ENCODE measurements at regions not wholly inside any gene's neighbourhood (a gene's known extent, or its start where the extent isn't known, plus 50 kb on each side); places are given as distances from the start of the nearest gene placed in this dataset.

DNA sequence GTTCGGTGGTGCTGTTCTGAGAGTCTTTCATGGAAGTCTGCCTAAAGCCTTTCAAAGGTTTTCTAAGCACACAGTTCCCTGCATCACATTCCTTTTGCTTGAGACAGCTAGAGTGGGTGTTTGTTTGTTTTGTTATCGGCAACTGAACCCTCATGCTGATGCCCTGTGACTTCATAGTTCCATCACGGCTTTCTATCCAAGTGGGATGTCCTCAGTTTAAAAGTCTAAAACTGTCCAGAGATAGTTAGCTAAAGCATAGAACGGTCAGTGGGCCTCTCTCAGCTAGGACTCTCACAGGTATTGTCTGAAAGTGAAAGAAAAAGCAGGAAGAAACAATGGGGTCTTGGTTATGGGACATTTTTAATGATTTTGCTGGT, 337.3 kb downstream of the OSR1 start:
- no peak for TF ChIP-seq POLR2AphosphoS5 (IDR thresholded peaks at IDR 0.05; ENCODE audit: low read depth)
- TF ChIP-seq, protein P1, sequence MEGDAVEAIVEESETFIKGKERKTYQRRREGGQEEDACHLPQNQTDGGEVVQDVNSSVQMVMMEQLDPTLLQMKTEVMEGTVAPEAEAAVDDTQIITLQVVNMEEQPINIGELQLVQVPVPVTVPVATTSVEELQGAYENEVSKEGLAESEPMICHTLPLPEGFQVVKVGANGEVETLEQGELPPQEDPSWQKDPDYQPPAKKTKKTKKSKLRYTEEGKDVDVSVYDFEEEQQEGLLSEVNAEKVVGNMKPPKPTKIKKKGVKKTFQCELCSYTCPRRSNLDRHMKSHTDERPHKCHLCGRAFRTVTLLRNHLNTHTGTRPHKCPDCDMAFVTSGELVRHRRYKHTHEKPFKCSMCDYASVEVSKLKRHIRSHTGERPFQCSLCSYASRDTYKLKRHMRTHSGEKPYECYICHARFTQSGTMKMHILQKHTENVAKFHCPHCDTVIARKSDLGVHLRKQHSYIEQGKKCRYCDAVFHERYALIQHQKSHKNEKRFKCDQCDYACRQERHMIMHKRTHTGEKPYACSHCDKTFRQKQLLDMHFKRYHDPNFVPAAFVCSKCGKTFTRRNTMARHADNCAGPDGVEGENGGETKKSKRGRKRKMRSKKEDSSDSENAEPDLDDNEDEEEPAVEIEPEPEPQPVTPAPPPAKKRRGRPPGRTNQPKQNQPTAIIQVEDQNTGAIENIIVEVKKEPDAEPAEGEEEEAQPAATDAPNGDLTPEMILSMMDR (IDR thresholded peaks at IDR 0.05; ENCODE audit: insufficient read depth, low read length), result no peak
- TF ChIP-seq, protein P2, sequence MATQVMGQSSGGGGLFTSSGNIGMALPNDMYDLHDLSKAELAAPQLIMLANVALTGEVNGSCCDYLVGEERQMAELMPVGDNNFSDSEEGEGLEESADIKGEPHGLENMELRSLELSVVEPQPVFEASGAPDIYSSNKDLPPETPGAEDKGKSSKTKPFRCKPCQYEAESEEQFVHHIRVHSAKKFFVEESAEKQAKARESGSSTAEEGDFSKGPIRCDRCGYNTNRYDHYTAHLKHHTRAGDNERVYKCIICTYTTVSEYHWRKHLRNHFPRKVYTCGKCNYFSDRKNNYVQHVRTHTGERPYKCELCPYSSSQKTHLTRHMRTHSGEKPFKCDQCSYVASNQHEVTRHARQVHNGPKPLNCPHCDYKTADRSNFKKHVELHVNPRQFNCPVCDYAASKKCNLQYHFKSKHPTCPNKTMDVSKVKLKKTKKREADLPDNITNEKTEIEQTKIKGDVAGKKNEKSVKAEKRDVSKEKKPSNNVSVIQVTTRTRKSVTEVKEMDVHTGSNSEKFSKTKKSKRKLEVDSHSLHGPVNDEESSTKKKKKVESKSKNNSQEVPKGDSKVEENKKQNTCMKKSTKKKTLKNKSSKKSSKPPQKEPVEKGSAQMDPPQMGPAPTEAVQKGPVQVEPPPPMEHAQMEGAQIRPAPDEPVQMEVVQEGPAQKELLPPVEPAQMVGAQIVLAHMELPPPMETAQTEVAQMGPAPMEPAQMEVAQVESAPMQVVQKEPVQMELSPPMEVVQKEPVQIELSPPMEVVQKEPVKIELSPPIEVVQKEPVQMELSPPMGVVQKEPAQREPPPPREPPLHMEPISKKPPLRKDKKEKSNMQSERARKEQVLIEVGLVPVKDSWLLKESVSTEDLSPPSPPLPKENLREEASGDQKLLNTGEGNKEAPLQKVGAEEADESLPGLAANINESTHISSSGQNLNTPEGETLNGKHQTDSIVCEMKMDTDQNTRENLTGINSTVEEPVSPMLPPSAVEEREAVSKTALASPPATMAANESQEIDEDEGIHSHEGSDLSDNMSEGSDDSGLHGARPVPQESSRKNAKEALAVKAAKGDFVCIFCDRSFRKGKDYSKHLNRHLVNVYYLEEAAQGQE (IDR thresholded peaks at IDR 0.05; ENCODE audit: insufficient replicate concordance, low read depth), result no peak
